HG03571 (cell line): ENCODE measurements at regions not wholly inside any gene's neighbourhood (a gene's known extent, or its start where the extent isn't known, plus 50 kb on each side); places are given as distances from the start of the nearest gene placed in this dataset.

Experiments used
- ATAC-seq: cut with Tn5 transposase; IDR thresholded peaks from one replicate; pipeline ENCODE4 v1.9.1; 2021; ENCODE audit not compliant: unreplicated experiment

GRCh38 chr11:15650105-15650938 lies 535.6 kb downstream of the INSC start:
- ATAC-seq = peak; percentile 95

- no peak for ATAC-seq
Measured at GRCh38 chr11:15651033-15651432, 536.3 kb downstream of the INSC start.

GRCh38 chr11:15651816-15652215 lies 537.1 kb downstream of the INSC start:
- no peak for ATAC-seq

GRCh38 chr11:15653191-15653710 lies 538.5 kb downstream of the INSC start:
- no peak for ATAC-seq

- no peak for ATAC-seq
Measured at GRCh38 chr11:15654451-15654850, 539.7 kb downstream of the INSC start.

DNA sequence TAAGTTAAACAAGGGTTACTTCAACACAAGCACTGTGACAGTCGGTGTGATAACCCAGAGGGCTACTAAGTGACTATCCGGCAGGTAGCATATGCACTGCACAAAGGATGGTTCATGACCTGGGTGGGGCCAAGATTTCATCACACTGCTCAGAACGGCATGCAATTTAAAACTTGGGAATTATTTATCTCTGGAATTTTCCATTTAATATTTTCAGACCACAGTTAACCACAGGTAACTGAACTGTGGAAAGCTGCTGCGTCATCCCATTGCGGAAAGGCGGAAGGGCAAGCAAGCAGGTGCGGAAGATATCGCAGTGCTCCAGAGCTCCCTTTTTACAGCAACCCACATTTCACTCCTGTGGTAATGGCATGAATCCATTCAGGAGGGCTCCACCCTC lies 540.8 kb downstream of the INSC start:
- ATAC-seq = no peak

GRCh38 chr11:15657264-15657663 lies 542.5 kb downstream of the INSC start:
- no peak for ATAC-seq

DNA sequence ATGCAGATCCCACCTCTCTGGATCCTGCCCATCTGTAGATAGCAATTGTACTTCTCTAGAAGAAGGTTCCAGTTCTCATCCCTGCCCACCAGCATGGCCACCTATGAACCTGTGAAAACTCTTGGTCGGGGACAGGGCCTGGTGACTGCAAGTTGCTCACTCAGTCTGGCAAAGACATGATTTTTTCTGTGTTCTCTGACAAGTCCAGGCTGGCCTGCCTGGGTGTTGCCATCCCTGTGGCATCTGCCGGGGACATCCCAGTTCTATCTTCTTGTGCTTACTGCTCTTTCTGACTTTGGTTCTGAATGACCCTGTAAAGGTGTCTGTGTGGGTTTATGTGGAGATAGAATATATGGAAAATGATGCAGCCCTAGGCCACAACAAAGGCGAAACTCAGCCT lies 545.8 kb downstream of the INSC start:
- no peak for ATAC-seq

- ATAC-seq = no peak
Measured at GRCh38 chr11:15662285-15662684, 547.6 kb downstream of the INSC start.

DNA sequence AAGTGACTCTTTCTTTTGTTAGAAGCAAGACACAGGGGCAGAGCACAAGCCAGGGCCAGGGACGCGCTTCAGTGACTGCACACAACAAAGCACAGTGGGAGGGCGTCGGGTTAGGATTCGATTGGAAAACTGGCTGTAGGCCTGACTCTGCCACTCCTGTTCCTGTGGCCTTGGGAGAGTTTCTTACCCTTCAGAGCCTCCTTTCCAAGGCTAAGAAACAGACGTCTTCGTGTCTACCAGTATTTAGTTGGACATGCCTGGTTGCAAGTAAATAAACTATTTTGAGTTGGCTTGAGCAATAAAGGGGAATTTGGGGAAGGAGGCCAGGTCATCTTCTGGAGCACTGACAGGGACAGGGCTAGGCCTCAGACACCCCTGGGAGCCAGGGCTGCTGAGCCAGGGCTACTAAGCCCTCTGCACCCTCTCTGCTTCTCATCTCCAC lies 549.1 kb downstream of the INSC start:
- no peak for ATAC-seq

- ATAC-seq = no peak
Measured at GRCh38 chr11:15665368-15665871, 550.7 kb downstream of the INSC start.

- ATAC-seq = no peak
Measured at GRCh38 chr11:15667127-15667725, 552.5 kb downstream of the INSC start.

GRCh38 chr11:15668718-15669117 lies 554.0 kb downstream of the INSC start:
- no peak for ATAC-seq

DNA sequence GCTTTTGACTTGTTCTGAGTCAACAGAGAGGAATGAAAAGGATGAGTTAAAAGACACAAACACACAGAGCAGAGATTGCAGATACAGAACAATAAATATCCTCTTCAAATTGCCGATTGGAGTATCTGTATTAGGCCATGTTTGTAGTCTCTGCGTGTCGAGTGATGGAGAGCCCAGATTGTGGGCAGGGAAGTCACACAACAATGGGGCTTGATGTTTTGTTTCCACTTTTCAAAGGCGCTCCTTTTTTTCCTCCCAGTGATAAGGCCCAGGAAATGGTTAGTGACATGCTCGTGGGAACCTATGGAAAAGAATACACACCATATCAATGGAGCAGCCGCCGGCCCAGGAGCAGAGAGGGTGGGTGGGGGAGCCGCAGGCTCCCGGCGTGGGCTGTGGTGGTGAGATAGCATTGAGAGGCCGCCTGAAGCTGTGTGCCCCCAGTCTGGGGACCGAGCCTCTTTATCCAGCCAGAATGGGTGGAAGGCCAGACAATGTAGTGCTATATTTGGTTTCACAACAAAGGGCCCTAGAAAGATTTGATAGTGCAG lies 555.9 kb downstream of the INSC start:
- no peak for ATAC-seq

DNA sequence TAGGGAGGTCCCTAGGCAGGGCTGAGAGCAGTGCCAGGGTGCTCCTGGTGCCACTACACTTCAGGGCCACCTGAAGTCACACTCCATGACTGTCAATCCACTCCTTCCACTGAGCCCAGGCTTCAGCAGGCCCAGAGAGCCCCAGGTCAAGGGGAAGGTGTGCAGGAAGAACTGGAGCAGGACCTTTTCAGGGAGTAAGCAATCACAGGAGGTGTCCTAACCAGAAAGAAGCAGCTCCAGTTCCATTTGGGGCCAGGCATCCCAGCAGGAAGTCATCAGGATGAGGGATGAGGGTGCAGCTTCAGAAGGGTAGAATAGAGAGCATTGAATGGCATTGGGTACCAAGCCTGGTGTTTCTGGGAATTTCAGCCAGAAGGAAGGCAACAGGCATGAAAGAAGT lies 556.5 kb downstream of the INSC start:
- no peak for ATAC-seq

DNA sequence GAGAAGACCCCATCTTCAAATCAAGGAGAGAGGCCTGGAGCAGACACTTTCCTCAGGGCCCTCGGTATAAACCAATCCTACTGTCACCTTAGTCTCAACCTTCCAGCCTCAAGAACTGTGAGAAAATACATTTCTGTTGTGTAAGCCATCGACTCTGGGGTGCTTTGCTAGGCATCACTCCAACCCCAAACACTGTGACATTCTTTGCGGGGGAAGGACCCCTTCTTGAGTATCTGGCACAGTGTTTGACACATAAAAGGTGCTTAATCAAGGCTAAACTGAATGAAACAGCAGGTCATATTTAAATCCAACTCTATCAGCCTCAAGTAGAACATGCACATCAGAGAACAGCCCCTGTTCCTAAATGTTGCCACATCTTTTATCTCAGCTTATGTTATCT lies 558.1 kb downstream of the INSC start:
- ATAC-seq = no peak

- no peak for ATAC-seq
Measured at GRCh38 chr11:15673408-15673831, 558.7 kb downstream of the INSC start.

DNA sequence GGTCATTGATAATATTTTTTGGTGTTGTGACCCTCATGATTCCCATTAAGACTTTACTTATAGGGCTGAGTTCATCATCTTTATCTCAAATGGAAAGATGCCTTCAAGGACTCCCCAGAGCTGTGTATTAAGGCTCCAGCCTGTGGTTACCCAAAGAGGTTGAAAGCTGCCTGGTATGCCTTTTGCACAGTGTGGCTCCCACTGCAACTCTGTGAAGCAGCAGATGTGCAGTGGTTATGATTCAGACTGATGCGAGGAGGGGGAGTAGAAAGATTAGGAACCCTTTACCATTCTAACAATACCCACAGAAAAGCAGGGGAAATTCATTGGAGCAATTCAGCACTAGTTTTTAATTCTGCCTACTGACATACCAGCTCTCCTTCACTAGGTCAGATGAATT lies 560.0 kb downstream of the INSC start:
- no peak for ATAC-seq

GRCh38 chr11:15675683-15676082 lies 561.0 kb downstream of the INSC start:
- no peak for ATAC-seq

GRCh38 chr11:15677181-15677580 lies 562.5 kb downstream of the INSC start:
- ATAC-seq = no peak

GRCh38 chr11:15683528-15683927 lies 568.8 kb downstream of the INSC start:
- ATAC-seq = no peak

GRCh38 chr11:15685306-15685705 lies 570.6 kb downstream of the INSC start:
- ATAC-seq = no peak
